HCT116 (cell line): ENCODE measurements at regions not wholly inside any gene's neighbourhood (a gene's known extent, or its start where the extent isn't known, plus 50 kb on each side); places are given as distances from the start of the nearest gene placed in this dataset.
A peak's percentile ranks its signal among the peaks of the same experiment; 100 is the strongest.

ENCODE experiments used
- ATAC-seq: fragments of 200-7000 bp; cut with Tn5 transposase; 2 replicates; pipeline ENCODE4 v1.9.1; 2020; ENCODE audit warnings: mild to moderate bottlenecking, moderate library complexity
- BruUV-seq: library from RNA; stranded (reverse); fragments of 400-500 nt; replicated peaks from 2 replicates; lab custom pipeline; 2021; lab: Mats Ljungman, UMichigan
- CTCF ChIA-PET: fragments of 300-600 bp; sonication (Branson Sonifier 250); formaldehyde crosslinking; loops from one replicate; lab custom pipeline; 2021; ENCODE audit warnings: antibody characterized with exemption; lab: Charles Lee
- POLR2A ChIA-PET: fragments of 300-600, 350-600 bp; sonication (Branson Sonifier 250); formaldehyde crosslinking; loops from one replicate; lab custom pipeline; 2021; ENCODE audit warnings: antibody characterized with exemption; lab: Charles Lee
- RAD21 ChIA-PET, 2 experiments: fragments of 300-600 bp; sonication (Branson Sonifier 250); formaldehyde crosslinking; loops; one replicate each; lab custom pipeline; 2023; ENCODE audit warnings: low total read pairs in 2 of 2; ENCODE audit not compliant: uncharacterized antibody in 2 of 2, unreplicated experiment in 2 of 2, low non-redundant PET in 1 of 2; lab: Charles Lee
- DNase-seq: peaks from one replicate; pipeline ENCODE4 v3.0.0-alpha.2; 2010; ENCODE audit warnings: low read depth, low spot score
- H2AFZ ChIP-seq: fragments of 200-600 bp; shearing (Covaris generic), sonication (generic); 2 replicates; pipeline ENCODE4 v1.6.1; 2017; ENCODE audit warnings: low read depth, mixed run types, mixed read lengths, antibody characterized with exemption, low read length; ENCODE audit not compliant: poor library complexity, severe bottlenecking
- H3K27ac ChIP-seq: 2 replicates; pipeline ENCODE4 v1.5.1; 2012; ENCODE audit warnings: low read depth, low read length
- H3K27me3 ChIP-seq: fragments of 200-600 bp; sonication (generic); 2 replicates; pipeline ENCODE4 v1.6.1; 2016; ENCODE audit warnings: mixed run types, low read length, mixed read lengths; ENCODE audit not compliant: insufficient read depth
- H3K36me3 ChIP-seq, 2 experiments: fragments of 200-500 bp in 1 of 2; fragments of 200-600 bp in 1 of 2; sonication (Bioruptor generic) in 1 of 2; sonication (generic) in 1 of 2; 2 replicates each; pipeline versions ENCODE4 v1.5.1 to v1.6.1; 2014 to 2016; ENCODE audit warnings: low read length in 2 of 2, inconsistent platforms in 1 of 2, mixed read lengths in 1 of 2, mixed run types in 1 of 2; ENCODE audit not compliant: insufficient read depth in 2 of 2, control insufficient read depth in 1 of 2
- H3K4me1 ChIP-seq, 2 experiments: fragments of 200-600 bp in 1 of 2; sonication (generic) in 1 of 2; 2 replicates each; pipeline versions ENCODE4 v1.5.1 to v1.6.1; 2012 to 2017; ENCODE audit warnings: low read length in 2 of 2, inconsistent platforms in 1 of 2, mild to moderate bottlenecking in 1 of 2, mixed read lengths in 1 of 2, mixed run types in 1 of 2, moderate library complexity in 1 of 2; ENCODE audit not compliant: insufficient read depth in 2 of 2, control insufficient read depth in 1 of 2
- H3K4me2 ChIP-seq: fragments of 200-600 bp; sonication (generic); 2 replicates; pipeline ENCODE4 v1.6.1; 2017; ENCODE audit warnings: mixed run types, low read length, mixed read lengths
- H3K4me3 ChIP-seq, 2 experiments: fragments of 200-600 bp in 1 of 2; sonication (generic) in 1 of 2; replicated peaks in 1 of 2; 2 replicates each; pipeline ENCODE4 v1.5.1; 2011 to 2016; ENCODE audit warnings: low read length in 2 of 2, control low read depth in 1 of 2, low read depth in 1 of 2, mild to moderate bottlenecking in 1 of 2, mixed read lengths in 1 of 2, mixed run types in 1 of 2
- H3K79me2 ChIP-seq: fragments of 200-600 bp; sonication (generic); 2 replicates; pipeline ENCODE4 v1.6.1; 2017; ENCODE audit warnings: mild to moderate bottlenecking, mixed run types, low read length, moderate library complexity, mixed read lengths; ENCODE audit not compliant: insufficient read depth
- H3K9ac ChIP-seq: fragments of 200-600 bp; sonication (generic); 2 replicates; pipeline ENCODE4 v1.6.1; 2016; ENCODE audit warnings: low read length, mixed read lengths
- H3K9me2 ChIP-seq: fragments of 200-600 bp; sonication (generic), shearing (Covaris generic); 2 replicates; pipeline ENCODE4 v1.6.1; 2017; ENCODE audit warnings: mixed run types, mild to moderate bottlenecking, moderate library complexity; ENCODE audit not compliant: insufficient read depth
- H3K9me3 ChIP-seq, 2 experiments: fragments of 200-500 bp in 1 of 2; fragments of 200-600 bp in 1 of 2; sonication (Bioruptor generic) in 1 of 2; sonication (generic) in 1 of 2; 2 replicates each; pipeline ENCODE4 v1.6.1; 2014 to 2017; ENCODE audit warnings: low read length in 2 of 2, mixed read lengths in 2 of 2, inconsistent platforms in 1 of 2, low read depth in 1 of 2, mild to moderate bottlenecking in 1 of 2, mixed run types in 1 of 2, moderate library complexity in 1 of 2; ENCODE audit not compliant: control insufficient read depth in 1 of 2, insufficient read depth in 1 of 2
- H4K20me1 ChIP-seq: fragments of 200-600 bp; sonication (generic), shearing (Covaris generic); 2 replicates; pipeline ENCODE4 v1.6.1; 2017; ENCODE audit warnings: mixed run types, mild to moderate bottlenecking, moderate library complexity; ENCODE audit not compliant: insufficient read depth
- CBX3 ChIP-seq: IDR thresholded peaks from 2 replicates; pipeline ENCODE4 v1.6.1; 2012; ENCODE audit warnings: low read depth
- CTCF ChIP-seq, 3 experiments: fragments of 200-600 bp in 1 of 3; sonication (generic) in 1 of 3; IDR thresholded peaks in 2 of 3; conservative IDR thresholded peaks in 1 of 3; 2 replicates each; pipeline ENCODE4 v1.5.1; 2012 to 2017; ENCODE audit warnings: low read depth in 2 of 3, low read length in 2 of 3, antibody characterized with exemption in 1 of 3, borderline replicate concordance in 1 of 3, control low read depth in 1 of 3, mild to moderate bottlenecking in 1 of 3, mixed read lengths in 1 of 3, mixed run types in 1 of 3, moderate library complexity in 1 of 3; ENCODE audit not compliant: insufficient read depth in 1 of 3
- EGR1 ChIP-seq: IDR thresholded peaks from 2 replicates; pipeline ENCODE4 v1.6.1; 2012; ENCODE audit warnings: low read depth
- EZH2 ChIP-seq: fragments of 200-600 bp; sonication (generic); IDR thresholded peaks from 2 replicates; pipeline ENCODE4 v1.6.1; 2017; ENCODE audit warnings: antibody characterized with exemption, mixed run types
- EZH2phosphoT487 ChIP-seq: fragments of 200-600 bp; IDR thresholded peaks from 2 replicates; pipeline ENCODE4 v1.6.1; 2018; ENCODE audit warnings: antibody characterized with exemption, borderline replicate concordance
- FOSL1 ChIP-seq: IDR thresholded peaks from 2 replicates; pipeline ENCODE4 v1.6.1; 2012; ENCODE audit warnings: low read depth
- JUND ChIP-seq: IDR thresholded peaks from 2 replicates; pipeline ENCODE4 v1.6.1; 2012
- MAX ChIP-seq: IDR thresholded peaks from 2 replicates; pipeline ENCODE4 v1.6.1; 2012
- POLR2AphosphoS5 ChIP-seq: IDR thresholded peaks from 2 replicates; pipeline ENCODE4 v1.6.1; 2011; ENCODE audit warnings: mild to moderate bottlenecking, low read depth, low read length, moderate library complexity
- REST ChIP-seq: IDR thresholded peaks from 2 replicates; pipeline ENCODE4 v1.6.1; 2012; ENCODE audit warnings: low read depth
- SP1 ChIP-seq: IDR thresholded peaks from 2 replicates; pipeline ENCODE4 v1.6.1; 2012; ENCODE audit warnings: low read depth
- SRF ChIP-seq: IDR thresholded peaks from 2 replicates; pipeline ENCODE4 v1.6.1; 2012; ENCODE audit warnings: low read depth
- TCF7L2 ChIP-seq: IDR thresholded peaks from 2 replicates; pipeline ENCODE4 v1.7.0; 2011; ENCODE audit warnings: borderline replicate concordance, inconsistent platforms; ENCODE audit not compliant: insufficient read depth, insufficient read length; ENCODE audit errors: extremely low read depth
- ZFX ChIP-seq: fragments of 450-650 bp; IDR thresholded peaks from 2 replicates; pipeline ENCODE4 v1.6.1; 2017
- intact Hi-C: fragments of 100-400 bp; cut with micrococcal nuclease; formaldehyde crosslinking; loops from 2 replicates; pipeline ENCODE4 v1.10.0; 2022

GRCh38 chr2:134774786-134775641 is 56.2 kb upstream of the TMEM163 start:
- no peak overlapping the region for H2AFZ ChIP-seq
- no peak for TF ChIP-seq JUND
- TF ChIP-seq FOSL1 = 0 out of 2 replicates have a peak, but pooled peaks have one; percentile 3
- ChIA-PET POLR2A (no interaction called here), RAD21 (no interaction called here), CTCF (interaction anchor here (0.6 kb wide), 1 partner anchor 787 kb away, joined by 3 read pairs; no protein-coding TSS in a partner anchor)
- intact Hi-C loops = loop anchor here (10.0 kb wide), 1 partner anchor 310 kb away; no protein-coding TSS in a partner anchor
- no peaks in the 10 kb centered on the region for H3K9me2 ChIP-seq
- H3K4me1 ChIP-seq = peaks cover 0 to 15% of the 10 kb centered on the region in 2 experiments; a peak in 1 of 4 replicates
- H3K4me2 ChIP-seq = no peak overlapping the region
- DNase-seq (peak; percentile 15), ATAC-seq (peak; percentile 18)
- no peak overlapping the region for H3K27ac ChIP-seq
- H3K79me2 ChIP-seq = no peaks in the 10 kb centered on the region
- no TSS peak for BruUV-seq
- H3K9ac ChIP-seq = no peak overlapping the region
- no peaks in the 10 kb centered on the region for H3K36me3 ChIP-seq
- H3K27me3 ChIP-seq = no peaks in the 10 kb centered on the region
- no peaks in the 10 kb centered on the region for H3K9me3 ChIP-seq
- H4K20me1 ChIP-seq = no peaks in the 10 kb centered on the region
- no peak overlapping the region for H3K4me3 ChIP-seq

GRCh38 chr2:134776836-134777235 is 58.0 kb upstream of the TMEM163 start:
- intact Hi-C loops = loop anchor here (10.0 kb wide), 1 partner anchor 312 kb away; no protein-coding TSS in a partner anchor
- POLR2A ChIA-PET = no interaction called here
- RAD21 ChIA-PET = no interaction called here
- TF ChIP-seq TCF7L2 (no peak), EZH2 (no peak), EGR1 (no peak), CBX3 (no peak), SP1 (no peak), POLR2AphosphoS5 (no peak), FOSL1 (no peak), EZH2phosphoT487 (no peak), MAX (no peak), CTCF (IDR thresholded peaks at IDR 0.05 in 2 of 3, conservative IDR thresholded peaks at IDR 0.05 in 1 of 3; ENCODE audit: borderline replicate concordance in 1 of 3, insufficient read depth in 1 of 3, low read depth in 2 of 3, low read length in 2 of 3) (no peak), SRF (no peak), ZFX (no peak), REST (no peak)

More at GRCh38 chr2:134776836-134777235, 58.0 kb upstream of the TMEM163 start:
- H3K27me3 ChIP-seq = no peaks in the 10 kb centered on the region
- no peaks in the 10 kb centered on the region for H3K36me3 ChIP-seq
- no peak overlapping the region for H3K9ac ChIP-seq
- BruUV-seq = no TSS peak
- no peaks in the 10 kb centered on the region for H3K9me2 ChIP-seq
- H3K9me3 ChIP-seq = no peaks in the 10 kb centered on the region
- H3K4me1 ChIP-seq = peaks cover 0 to 10% of the 10 kb centered on the region in 2 experiments; a peak in 1 of 4 replicates
- no peaks in the 10 kb centered on the region for H3K79me2 ChIP-seq
- H3K27ac ChIP-seq = no peak overlapping the region
- CTCF ChIA-PET = no interaction called here
- H3K4me2 ChIP-seq = no peak overlapping the region
- H2AFZ ChIP-seq = no peak overlapping the region
- no peak overlapping the region for H3K4me3 ChIP-seq
- no peaks in the 10 kb centered on the region for H4K20me1 ChIP-seq
- ATAC-seq (no peak), DNase-seq (no peak)
